ENCODE measurements at regions not wholly inside any gene's neighbourhood (a gene's known extent, or its start where the extent isn't known, plus 50 kb on each side); places are given as distances from the start of the nearest gene placed in this dataset.
A peak's percentile ranks its signal among the peaks of the same experiment; 100 is the strongest.

DNA sequence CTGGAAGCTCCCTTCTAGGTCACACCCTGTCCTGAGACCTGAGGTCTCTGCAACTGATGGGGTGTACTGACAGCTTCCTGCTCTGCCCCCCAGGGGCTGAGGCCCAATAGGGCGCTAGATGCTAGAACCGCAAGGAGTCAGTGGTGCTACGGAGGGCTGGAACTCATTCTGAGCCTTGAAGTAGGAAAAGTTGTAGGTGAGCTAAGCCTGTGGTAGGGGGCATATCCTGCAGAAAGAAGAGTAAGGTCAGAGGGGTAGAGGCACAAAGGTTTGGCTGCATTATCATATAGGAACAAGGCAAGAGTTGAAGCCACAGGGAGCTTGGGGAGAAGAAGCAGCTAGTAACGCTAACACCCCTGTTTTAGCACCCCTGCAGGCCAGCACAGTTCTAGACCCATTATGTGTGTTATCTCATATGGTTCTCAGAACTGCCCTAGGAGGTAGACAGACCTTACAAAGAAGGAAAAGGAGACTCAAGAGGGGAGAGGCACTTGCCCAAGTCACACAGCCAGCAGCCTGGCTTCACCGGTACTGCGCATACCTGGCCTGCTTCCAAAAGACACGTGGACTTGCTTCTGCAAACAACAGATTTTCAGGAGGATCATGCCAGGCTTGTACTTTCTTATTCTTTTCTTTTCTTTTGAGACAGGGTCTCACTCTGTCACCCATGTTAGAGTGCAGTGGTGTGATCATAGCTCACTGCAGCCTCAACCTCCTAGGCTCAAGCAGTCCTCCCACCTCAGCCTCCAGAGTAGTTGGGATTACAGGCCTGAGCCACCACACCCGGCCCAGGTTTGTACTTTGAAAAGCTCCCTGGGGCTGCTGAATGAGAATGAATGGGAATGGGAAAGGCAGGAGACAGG is 156.1 kb downstream of the MRPL14 start (continued):
- TF ChIP-seq KDM4B (IDR thresholded peaks at IDR 0.05; ENCODE audit: borderline replicate concordance in 2 of 2, low read depth in 1 of 2) (0 out of 4 replicates have a peak, but pooled peaks of 1 of the 2 experiments have one; percentile 12), ZNF561 (CRISPR knock-in tag; conservative IDR thresholded peaks at IDR 0.05) (no peak), ZNF551 (CRISPR knock-in tag; IDR thresholded peaks at IDR 0.05) (no peak), MCM7 (IDR thresholded peaks at IDR 0.05) (no peak), SMAD2 (IDR thresholded peaks at IDR 0.05; ENCODE audit: low read depth, low read length) (no peak), NCOA6 (IDR thresholded peaks at IDR 0.05) (no peak), KAT2B (IDR thresholded peaks at IDR 0.05; ENCODE audit: low read depth, low read length) (no peak), KAT7 (CRISPR knock-in tag; IDR thresholded peaks at IDR 0.05; ENCODE audit: borderline replicate concordance) (0 out of 2 replicates have a peak, but pooled peaks have one; percentile 45), XRCC4 (IDR thresholded peaks at IDR 0.05; ENCODE audit: extremely low read depth, insufficient read depth, insufficient read length) (no peak), MEIS2 (IDR thresholded peaks at IDR 0.05; ENCODE audit: partially characterized antibody) (peak; percentile 40), DPF2 (IDR thresholded peaks at IDR 0.05) (peak; percentile 46; the same call in 1 of the 2 replicates), ZNF668 (CRISPR knock-in tag; IDR thresholded peaks at IDR 0.05) (peak; percentile 75; the same call in 1 of the 2 replicates), ZNF134 (CRISPR knock-in tag; conservative IDR thresholded peaks at IDR 0.05) (no peak; the same call in 1 of the 2 replicates), DDX20 (tag; IDR thresholded peaks at IDR 0.05; ENCODE audit: low read depth) (peak; percentile 41; the same call in 1 of the 2 replicates), ZNF696 (CRISPR knock-in tag; conservative IDR thresholded peaks at IDR 0.05) (no peak), RBFOX2 (IDR thresholded peaks at IDR 0.05; ENCODE audit: low read depth, low read length) (peak; percentile 39), ELF4 (CRISPR knock-in tag; IDR thresholded peaks at IDR 0.05) (peak; percentile 67; the same call in 1 of the 2 replicates), SRSF7 (optimal IDR thresholded peaks at IDR 0.05; ENCODE audit: low read depth, low read length) (no peak), STAT5A (IDR thresholded peaks at IDR 0.05; ENCODE audit: borderline replicate concordance, low read length) (no peak), SAFB (IDR thresholded peaks at IDR 0.05; ENCODE audit: borderline replicate concordance, low read depth, low read length) (no peak), CBX1 (IDR thresholded peaks at IDR 0.05; ENCODE audit: low read depth) (no peak), SMARCE1 (IDR thresholded peaks at IDR 0.05) (peak; percentile 46), RBM34 (IDR thresholded peaks at IDR 0.05; ENCODE audit: borderline replicate concordance, insufficient read depth, low read length) (no peak)
- TF ChIP-seq, protein P1, sequence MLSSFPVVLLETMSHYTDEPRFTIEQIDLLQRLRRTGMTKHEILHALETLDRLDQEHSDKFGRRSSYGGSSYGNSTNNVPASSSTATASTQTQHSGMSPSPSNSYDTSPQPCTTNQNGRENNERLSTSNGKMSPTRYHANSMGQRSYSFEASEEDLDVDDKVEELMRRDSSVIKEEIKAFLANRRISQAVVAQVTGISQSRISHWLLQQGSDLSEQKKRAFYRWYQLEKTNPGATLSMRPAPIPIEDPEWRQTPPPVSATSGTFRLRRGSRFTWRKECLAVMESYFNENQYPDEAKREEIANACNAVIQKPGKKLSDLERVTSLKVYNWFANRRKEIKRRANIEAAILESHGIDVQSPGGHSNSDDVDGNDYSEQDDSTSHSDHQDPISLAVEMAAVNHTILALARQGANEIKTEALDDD (IDR thresholded peaks at IDR 0.05): no peak
- TF ChIP-seq, protein P2, sequence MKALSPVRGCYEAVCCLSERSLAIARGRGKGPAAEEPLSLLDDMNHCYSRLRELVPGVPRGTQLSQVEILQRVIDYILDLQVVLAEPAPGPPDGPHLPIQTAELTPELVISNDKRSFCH (CRISPR knock-in tag; IDR thresholded peaks at IDR 0.05): 0 out of 2 replicates have a peak, but pooled peaks have one; percentile 60
- TF ChIP-seq, protein P2 (tag; IDR thresholded peaks at IDR 0.05): no peak; the same call in 1 of the 2 replicates
- TF ChIP-seq, protein P3, sequence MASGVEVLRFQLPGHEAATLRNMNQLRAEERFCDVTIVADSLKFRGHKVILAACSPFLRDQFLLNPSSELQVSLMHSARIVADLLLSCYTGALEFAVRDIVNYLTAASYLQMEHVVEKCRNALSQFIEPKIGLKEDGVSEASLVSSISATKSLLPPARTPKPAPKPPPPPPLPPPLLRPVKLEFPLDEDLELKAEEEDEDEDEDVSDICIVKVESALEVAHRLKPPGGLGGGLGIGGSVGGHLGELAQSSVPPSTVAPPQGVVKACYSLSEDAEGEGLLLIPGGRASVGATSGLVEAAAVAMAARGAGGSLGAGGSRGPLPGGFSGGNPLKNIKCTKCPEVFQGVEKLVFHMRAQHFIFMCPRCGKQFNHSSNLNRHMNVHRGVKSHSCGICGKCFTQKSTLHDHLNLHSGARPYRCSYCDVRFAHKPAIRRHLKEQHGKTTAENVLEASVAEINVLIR (CRISPR knock-in tag; IDR thresholded peaks at IDR 0.05): no peak

Measured in K562 (cell line).